HG03342 (cell line): ENCODE measurements at regions not wholly inside any gene's neighbourhood (a gene's known extent, or its start where the extent isn't known, plus 50 kb on each side); places are given as distances from the start of the nearest gene placed in this dataset.
"Not testable (repeated sequence)": the region's sequence is repeated elsewhere in the genome, so short reads cannot be mapped to it uniquely, and the experiment has no call there.

ENCODE experiments used
- ATAC-seq: cut with Tn5 transposase; IDR thresholded peaks from one replicate; pipeline ENCODE4 v1.9.1; 2021; ENCODE audit warnings: mild to moderate bottlenecking, moderate library complexity; ENCODE audit not compliant: unreplicated experiment

DNA sequence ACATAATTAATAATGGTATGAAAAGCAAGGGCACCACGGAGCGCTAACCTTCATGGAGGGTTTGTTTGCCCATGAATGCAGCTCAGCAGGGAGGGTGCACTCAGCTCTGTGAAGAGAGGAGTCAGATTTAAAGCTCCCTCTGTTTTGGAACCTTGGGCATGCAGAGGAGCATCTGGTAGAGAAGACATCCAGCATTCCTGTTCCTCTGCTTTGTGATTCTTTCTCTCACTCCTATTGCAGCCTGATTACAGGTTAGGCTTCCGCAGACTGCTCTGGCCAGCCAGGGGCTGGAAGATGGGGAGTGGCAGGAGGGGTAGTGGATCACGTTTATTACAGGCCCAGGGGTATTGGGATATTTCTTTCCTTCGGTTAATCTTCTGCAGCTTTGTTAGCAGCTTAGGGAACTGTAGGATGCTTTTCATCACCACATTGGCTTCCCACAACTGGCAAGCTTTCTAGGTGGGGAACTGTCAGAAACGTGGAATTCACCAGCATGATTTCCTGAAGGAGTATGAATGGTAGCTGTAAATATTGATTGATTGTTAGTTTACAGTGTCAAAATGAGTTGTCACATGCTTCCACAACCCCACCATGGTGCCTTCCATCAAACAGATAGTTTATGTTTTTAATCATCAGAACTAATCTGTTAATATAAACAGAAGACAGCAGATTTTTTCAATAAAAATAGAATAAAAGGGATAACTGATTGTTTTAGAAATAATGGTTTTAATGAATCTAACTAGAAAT is 201.1 kb downstream of the VAPA start:
- ATAC-seq = no peak

DNA sequence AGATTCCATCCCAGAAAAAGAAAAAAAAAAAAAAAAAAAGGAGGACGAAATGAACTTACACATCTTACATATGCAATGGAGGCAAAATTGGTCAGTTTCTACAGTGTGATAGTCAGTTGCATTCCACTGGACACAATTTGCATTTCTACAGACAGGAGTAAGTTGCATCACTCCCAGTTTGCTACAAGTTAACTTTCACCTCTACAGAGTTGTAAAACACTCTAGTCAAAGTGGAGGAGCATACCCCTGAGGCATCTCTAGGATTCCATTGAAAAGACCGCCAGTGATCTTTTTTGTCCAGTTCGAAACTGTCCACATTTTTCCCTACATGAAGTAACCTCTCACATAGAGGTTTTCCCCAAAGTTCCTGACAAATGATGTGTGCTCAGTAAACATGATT is 202.8 kb downstream of the VAPA start:
- ATAC-seq = no peak

DNA sequence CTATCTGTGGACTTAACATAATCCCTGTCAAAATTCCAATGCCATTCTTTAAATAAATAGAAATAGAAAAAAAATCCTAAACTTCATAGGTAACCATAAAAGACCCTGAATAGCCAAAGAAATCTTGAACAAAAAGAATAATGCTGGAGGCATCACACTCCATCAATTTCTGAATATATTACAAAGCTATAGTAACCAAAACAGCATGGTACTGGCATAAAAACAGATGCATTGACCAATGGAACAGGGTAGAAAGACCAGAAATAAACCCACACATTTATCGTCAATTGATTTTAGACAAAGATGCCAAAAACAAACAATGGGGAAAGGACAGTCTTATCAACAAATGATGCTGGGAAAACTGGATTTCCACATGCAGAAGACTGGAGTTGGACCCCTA is 205.7 kb downstream of the VAPA start:
- no peak for ATAC-seq

DNA sequence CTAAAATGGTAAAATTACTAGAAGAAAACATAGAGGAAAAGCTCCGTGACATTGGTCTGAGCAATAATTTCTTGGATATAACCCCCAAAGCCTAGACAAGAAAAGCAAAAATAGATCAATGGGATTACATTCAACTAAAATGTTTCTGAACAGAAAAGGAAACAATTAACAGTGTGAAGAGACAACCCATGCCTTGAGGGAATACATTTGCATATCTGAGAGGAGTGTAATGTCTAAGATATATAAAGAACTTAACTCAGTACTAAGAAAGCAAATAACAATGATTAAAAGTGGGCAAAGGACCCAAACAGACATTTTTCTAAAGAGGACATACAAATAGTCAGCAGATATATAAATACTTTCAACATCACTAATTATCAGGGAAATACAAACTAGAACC is 206.2 kb downstream of the VAPA start:
- ATAC-seq = no peak

DNA sequence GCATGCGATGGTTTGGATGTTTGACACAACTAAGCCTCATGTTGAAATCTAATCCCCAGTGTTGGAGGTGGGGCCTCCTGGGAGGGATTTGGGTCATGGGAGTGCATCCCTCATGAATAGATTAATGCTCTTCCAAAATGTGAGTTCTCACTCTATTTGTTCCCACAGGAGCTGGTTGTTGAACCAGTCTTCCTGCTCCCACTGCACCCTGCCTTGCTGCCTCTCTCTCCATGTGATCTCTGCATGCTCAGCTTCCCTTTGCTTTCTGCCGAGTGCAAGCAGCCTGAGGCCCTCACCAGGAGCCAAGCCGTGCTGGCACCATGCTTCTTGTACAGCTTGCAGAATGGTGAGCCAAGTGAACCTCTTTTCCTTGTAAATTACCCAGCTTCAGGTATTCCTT is 206.8 kb downstream of the VAPA start:
- no peak for ATAC-seq

DNA sequence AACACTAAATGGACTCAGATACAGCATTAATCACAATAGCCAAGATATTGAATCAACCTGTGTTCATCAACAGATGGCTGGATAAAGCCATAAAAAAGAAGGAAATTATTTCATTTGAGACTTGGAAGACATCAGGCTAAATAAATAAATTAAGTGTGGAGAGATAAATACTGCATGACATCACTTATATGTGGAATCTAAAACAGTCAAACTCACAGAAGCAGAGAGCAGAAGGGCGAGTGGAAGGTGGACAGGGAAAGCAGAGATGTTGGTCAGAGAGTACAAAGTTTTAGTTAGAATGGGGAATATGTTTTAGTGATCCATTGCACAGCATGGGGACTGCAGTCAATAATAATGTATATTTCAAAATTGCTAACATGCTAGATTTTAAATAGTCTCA is 207.2 kb downstream of the VAPA start:
- no peak for ATAC-seq

DNA sequence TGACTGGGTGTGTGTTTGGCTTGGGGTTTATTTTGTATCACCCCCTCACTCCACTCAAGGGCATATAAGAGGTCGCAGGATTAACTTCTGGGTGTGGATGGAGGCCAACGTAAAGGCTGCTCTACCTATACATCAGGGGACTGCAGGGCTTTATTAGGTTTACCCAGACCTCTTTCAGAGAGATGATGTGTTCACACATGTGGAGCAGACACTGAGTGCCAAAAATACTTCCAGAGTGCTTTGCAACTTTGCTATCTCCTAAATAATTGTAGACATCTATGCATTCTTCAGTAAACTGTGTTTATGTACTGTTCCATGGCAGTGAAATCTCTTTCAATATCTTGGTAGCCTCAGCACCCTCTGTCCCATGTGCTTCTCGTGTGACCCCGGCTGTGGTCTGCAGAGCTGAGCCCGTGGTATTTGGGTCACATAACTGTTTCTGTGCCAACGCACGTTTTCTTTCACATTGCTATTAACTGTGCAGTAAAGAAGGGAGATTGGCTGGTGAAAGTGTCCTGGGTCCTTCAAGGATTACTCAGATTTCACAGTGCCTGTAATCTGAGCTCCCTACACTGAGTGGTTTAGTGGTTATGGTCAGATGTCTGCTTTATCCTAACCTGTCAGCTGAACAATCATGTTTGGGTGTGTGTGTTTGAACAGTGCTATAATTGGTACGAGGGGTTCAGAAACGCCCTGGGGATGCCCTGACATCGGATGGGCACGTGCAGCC is 208.1 kb downstream of the VAPA start:
- no peak for ATAC-seq

DNA sequence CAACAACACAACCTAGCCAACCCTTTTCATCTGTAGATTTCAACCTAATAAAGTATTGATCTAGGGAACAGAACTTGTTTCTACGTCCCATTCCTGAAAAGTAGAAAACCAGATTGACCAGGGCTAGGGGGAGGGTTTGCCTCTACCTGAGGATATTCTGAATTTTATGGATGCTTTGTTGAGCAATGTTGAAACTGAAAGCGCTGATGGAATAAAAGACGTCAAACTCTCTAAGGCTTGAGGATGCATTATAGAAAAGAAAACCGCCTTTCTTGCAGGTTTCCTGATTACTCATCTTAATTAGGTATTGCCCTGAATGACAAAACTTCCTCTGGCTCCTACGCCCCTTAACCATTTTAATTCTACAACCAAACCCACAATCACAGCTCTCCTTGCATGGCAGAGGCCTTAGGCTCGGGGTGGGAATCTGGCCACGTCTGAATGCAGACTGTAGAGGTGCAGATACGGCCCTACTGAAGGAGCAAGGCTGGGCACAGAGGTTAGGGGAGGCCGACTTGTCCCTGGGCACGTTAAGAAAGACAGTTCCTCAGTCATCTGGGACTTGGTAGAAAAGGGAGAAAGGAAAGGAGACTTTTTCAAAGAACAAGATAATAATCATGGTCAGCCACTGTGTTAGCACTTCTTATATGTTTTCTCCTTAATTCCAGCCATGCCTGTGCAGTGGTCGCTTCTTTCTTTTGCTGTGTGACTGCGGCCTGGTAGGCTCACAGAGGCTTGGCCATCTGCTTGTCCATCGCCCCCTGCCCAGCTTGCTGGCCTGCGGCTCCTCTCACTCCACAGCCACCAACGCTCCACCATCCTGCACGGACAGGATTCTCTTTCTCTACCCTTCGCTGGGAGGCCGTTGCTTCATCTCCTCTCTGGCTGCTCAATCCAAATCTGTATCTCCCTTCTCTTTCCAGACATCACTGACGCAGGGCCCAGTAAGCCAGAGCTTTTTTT is 209.5 kb downstream of the VAPA start:
- ATAC-seq = no peak

DNA sequence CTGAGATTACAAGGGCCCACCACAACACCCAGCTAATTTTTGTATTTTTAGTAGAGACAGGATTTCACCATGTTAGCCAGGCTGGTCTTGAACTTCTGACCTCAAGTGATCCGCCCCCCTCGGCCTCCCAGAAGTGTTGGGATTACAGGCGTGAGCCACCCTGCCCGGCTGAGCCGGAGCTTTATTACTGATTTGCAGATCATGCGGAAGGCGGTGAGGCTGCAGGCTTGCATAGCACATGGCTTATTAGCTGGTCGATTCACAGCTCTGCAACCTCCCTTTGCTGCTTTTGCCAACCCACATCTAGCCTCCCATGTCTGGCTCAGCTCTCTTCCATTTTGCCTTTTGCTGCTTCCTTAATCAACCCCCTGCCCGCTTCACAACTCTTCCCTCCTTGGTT is 210.3 kb downstream of the VAPA start:
- no peak for ATAC-seq

DNA sequence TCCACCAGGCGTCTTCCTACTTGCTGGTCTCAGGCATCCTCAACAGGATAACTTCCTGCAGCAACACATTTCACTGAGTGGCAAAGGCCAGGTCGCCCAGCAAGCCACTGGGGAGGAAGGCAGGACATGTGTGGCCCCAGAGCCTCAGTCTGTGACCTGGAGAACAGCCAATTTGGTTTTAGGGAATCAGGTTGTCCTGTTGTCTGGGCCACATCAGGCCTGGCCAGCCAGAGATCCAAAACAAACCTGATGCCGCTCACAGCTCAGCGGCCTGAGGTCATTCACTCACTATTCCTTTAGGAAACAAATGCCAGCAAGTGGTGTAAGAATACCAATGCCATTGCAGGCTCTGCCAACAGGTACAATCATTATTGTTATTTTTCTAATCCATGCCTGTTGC is 210.7 kb downstream of the VAPA start:
- ATAC-seq = no peak

DNA sequence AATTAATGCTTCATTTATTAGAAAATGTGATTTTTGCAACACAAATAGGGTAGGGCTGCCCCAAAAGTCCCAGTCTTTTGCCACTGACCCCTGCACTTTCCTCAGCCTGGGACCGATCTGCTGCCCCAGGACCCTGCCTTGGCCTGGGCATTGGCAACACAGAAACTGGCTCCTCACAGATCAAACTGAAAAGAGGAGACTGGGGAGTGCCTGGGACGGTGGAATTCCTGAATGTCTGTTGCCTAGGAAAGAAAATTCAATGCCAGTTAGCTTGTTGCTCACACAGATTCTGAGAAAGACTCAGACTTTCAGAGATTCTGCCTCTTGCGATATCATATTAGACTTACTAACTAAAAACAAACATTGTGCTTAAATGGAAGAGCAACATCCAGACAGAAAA is 211.2 kb downstream of the VAPA start:
- no peak for ATAC-seq

DNA sequence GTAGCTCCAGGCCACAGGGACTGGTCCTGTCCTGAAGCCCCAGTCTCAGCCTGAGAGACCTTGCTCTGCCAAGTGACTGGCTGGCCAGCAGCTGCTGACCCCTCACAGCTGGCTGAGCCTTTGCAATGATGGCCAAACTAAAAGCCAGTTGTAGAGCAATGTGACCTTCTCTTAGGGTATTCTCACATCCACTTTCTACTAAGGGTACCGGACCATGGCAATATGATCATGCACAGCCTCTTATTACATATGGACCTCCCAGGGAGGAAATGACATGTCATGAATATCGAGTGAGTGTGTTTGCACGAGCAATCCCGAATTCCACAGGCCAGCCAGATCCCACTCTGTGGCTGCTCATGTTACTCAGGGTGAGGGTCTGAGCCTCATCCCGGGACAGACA is 213.9 kb downstream of the VAPA start:
- no peak for ATAC-seq

DNA sequence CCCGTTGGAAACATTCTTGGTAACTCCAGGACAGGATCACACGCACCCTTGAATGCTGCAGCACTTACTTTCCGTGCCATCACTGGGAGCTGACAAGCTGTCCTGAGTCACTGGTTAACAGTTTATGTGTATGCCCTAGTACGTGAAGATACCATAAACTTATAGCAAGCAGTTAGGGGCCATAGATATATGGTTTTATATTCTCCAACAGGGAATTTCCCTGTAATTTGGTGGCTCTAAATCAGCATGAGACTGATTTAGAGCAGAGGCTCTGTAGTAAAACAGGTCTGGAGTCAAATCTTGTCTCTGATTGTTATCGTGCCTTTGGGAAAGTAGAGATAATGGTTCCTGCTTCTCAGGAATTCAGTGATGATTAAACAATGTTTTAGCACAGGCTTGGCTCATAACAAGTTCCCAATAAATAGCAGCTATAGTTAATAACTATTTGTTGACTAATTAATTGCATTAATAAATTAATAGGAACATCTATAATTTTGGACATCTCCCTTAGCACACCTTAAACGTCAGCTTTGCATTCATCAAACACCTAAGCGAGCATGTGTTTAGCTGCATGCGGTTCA is 215.2 kb downstream of the VAPA start:
- ATAC-seq = no peak

DNA sequence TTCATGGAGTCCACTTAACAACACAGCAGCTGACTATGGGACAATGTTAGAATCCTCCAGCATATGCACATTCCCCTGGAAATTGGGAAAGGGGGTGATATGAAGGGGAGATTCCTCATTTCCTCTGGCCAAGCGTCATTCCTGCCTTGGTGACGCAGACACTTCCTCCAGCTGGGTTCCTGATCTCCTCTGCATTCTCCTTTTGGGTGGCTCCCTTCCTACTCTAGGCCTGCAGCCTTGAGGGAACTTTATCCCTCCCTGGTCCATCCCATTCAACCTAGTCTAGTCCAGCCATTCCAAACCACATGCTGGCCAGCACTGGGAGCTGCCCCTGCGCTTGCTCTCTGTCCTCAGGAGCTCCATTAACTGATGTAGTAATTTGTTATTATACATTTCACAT is 216.8 kb downstream of the VAPA start:
- no peak for ATAC-seq

DNA sequence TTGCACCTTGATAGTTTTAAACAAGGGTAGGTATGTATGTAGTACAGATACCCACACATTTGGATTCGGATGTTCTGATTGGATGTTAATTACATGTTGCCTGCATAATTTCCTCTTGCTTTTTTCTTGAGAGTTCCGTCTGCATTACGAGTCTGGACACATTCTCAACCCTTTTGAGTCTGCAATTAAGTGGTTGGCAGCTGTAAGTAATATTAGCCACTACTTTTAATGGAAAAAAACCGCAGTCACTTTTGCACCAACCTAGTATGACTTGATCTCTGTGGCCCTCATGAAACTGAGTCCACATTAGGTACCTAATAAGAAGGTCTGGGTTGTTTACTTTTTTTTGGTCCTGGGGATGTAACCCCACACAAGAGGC is 217.3 kb downstream of the VAPA start:
- no peak for ATAC-seq

DNA sequence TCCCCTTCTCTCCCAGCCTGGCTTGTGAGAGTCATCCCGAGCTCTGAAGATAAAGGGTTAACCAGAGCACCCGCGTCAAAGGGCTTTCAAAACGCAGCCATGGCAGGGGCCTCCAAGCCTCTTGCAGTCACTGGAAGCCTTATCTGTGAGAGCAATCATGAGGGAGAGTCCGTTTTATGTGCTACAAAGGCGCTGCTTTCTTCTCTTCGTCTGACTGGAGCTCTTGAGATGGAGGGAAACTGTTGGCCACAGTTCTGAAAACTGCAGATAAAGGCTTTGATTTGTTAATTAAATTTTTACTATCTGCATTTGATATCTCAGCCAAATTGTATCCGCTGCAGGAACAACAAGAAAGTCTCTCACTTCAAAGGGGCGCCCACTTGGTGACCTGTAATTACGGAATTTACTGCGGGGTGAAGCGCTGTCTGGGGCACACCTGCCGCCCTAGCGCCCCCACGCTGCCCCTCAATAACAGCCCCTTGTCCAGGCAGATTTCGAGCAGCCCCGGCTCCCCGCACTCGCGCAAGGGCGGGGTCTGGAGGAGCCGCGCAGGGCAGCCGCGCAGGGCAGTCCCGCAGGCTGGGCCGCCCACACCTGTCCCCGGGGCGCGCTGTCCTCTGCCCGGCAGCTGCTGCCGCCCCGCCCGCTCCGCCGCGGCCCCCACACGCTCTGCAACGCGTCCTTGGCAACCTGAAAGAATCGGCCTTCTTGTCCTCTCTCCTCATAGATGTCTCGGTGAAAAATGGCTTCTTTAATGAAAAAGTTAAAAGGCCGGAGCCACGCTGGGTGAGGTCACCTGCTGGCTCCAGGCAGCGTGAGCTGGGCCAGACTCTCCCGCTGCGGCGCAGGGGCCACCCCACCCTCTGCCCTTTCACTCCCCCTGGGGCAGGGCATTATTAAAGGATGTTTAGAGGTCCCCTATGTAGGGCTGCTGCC is 217.9 kb downstream of the VAPA start:
- ATAC-seq = no peak

DNA sequence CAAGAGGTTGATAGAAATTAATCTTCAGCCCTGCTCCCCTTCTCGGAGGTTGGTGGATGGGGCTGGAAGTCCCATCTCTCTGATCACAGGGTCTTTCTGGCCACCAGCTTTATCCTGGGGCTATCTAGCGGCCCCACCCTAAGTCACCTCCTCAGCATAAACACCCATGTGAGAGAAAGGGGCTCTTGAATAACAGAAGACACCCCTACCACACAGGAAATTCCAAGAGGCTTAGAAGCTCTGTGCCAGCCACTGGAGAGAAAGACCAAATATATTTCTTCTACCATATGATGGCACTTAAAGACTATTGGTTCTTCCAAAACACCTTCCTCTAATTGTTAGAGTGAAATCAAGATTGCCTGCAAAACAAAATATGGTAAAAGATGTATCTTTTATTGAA is 219.7 kb downstream of the VAPA start:
- no peak for ATAC-seq

DNA sequence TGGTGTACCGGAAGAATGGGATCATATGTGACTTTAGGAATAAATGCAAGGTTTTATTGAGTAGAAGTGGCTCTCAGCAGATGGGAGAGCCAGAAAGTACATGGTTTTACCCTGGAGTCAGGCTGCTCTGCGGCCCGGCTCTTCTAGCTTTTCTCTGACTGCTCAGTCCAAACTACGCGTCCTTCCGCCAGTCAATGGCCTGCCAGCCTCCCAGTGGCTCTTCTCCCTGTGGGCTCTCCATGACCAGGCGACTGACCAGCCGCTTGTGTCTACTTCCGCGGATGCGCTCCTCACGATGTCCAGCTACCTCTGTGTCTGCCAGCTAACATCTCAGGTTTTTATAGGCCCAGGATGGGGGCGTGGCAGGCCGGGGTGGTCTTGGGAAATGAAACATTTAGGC is 220.4 kb downstream of the VAPA start:
- ATAC-seq = no peak

DNA sequence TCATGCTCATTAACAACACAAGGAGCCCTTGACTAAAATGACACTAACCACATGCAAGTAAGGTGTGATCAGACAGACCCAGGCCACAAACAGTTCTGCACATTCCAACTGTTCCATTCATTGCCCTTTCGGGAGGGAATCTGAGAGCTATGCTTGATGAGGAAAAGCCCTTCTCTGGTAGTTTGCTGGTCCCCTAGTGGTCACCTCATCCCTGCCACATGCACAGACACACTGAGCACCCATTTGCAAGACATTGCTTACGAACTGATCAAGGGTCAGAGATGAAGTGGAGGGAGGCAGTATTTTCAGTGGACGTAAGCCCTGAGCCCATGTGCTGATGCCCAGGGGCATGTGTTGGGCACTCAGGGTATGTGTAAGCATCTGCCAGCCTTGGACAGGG is 220.9 kb downstream of the VAPA start:
- ATAC-seq = not testable (repeated sequence)

DNA sequence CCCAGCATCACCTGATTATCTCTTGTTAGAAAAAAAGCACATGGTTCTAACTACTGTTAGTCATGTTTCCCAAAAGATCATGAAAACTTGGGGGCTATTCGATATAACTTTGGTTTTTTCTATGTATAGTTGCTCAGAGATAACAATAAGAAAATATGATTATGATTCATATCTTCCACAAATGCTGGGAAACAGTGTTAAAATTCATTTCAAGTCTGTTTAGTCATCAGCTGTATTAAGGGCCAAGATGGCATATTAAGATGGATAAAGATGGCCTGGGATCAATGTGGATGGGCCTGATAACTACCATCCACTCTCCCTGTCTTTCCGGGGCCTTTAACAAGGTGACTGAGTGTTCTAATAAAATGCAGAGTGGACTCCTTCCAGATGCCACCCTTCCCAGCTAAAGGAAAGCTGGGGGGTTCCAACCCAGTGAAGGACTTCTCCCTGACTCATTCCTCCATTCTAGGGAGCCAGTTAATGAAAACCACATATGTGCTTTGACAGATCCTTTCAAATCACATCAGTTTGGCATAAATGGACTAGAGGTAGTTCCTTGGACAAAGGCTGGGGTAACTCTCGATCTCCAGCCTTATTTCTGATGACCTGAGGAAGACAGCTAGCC is 221.6 kb downstream of the VAPA start:
- ATAC-seq = no peak
